Panc1 (cell line): ENCODE measurements at regions not wholly inside any gene's neighbourhood (a gene's known extent, or its start where the extent isn't known, plus 50 kb on each side); places are given as distances from the start of the nearest gene placed in this dataset.

Experiments
- ATAC-seq: fragments of 200-7000 bp; cut with Tn5 transposase; 2 replicates; pipeline ENCODE4 v1.9.1; 2020; ENCODE audit warnings: mild to moderate bottlenecking, moderate library complexity
- BruUV-seq: library from RNA; stranded (reverse); fragments of 400-500 nt; replicated peaks from 2 replicates; lab custom pipeline; 2021; lab: Mats Ljungman, UMichigan
- CTCF ChIA-PET: fragments of 300-600 bp; sonication (Branson Sonifier 250); formaldehyde crosslinking; loops from one replicate; lab custom pipeline; 2022; ENCODE audit warnings: antibody characterized with exemption; lab: Charles Lee
- POLR2A ChIA-PET: fragments of 300-600 bp; sonication (Branson Sonifier 250); formaldehyde crosslinking; loops from one replicate; lab custom pipeline; 2022; ENCODE audit warnings: antibody characterized with exemption; lab: Charles Lee
- DNase-seq: peaks from one replicate; pipeline ENCODE4 v3.0.0-alpha.2; 2010; ENCODE audit warnings: low read depth, low spot score
- H3K27ac ChIP-seq: 2 replicates; pipeline ENCODE4 v1.5.1; 2011; ENCODE audit warnings: mild to moderate bottlenecking, low read length, inconsistent platforms
- H3K27me3 ChIP-seq: fragments of 200-500 bp; sonication (Bioruptor generic); 2 replicates; pipeline ENCODE4 v1.6.0; 2014; ENCODE audit warnings: low read length, inconsistent platforms; ENCODE audit not compliant: control insufficient read depth, insufficient read depth
- H3K36me3 ChIP-seq: fragments of 200-500 bp; sonication (Bioruptor generic); 2 replicates; pipeline ENCODE4 v1.5.1; 2014; ENCODE audit warnings: inconsistent platforms, mild to moderate bottlenecking, low read length, moderate library complexity; ENCODE audit not compliant: control insufficient read depth, insufficient read depth
- H3K4me1 ChIP-seq: 2 replicates; pipeline ENCODE4 v1.5.1; 2011; ENCODE audit warnings: inconsistent platforms, mild to moderate bottlenecking, low read length, moderate library complexity; ENCODE audit not compliant: control insufficient read depth, insufficient read depth
- H3K4me3 ChIP-seq, 2 experiments: 2 replicates each; pipeline ENCODE4 v1.5.1; 2011 to 2012; ENCODE audit warnings: low read depth in 2 of 2, low read length in 2 of 2, mild to moderate bottlenecking in 2 of 2, inconsistent platforms in 1 of 2, moderate library complexity in 1 of 2
- H3K9me3 ChIP-seq: fragments of 200-500 bp; sonication (Bioruptor generic); 2 replicates; pipeline ENCODE4 v1.5.1; 2014; ENCODE audit warnings: low read depth, mild to moderate bottlenecking, inconsistent platforms, low read length, moderate library complexity; ENCODE audit not compliant: control insufficient read depth, insufficient read depth
- POLR2AphosphoS5 ChIP-seq: IDR thresholded peaks from 2 replicates; pipeline ENCODE4 v1.6.1; 2012; ENCODE audit warnings: mild to moderate bottlenecking, low read depth, low read length, moderate library complexity
- REST ChIP-seq, 2 experiments: IDR thresholded peaks; 2 replicates each; pipeline ENCODE4 v1.6.1; 2011 to 2012; ENCODE audit warnings: low read depth in 2 of 2, control low read depth in 1 of 2, low read length in 1 of 2, mild to moderate bottlenecking in 1 of 2, moderate library complexity in 1 of 2; ENCODE audit not compliant: insufficient read depth in 1 of 2
- SIN3A ChIP-seq: IDR thresholded peaks from 2 replicates; pipeline ENCODE4 v1.6.1; 2012; ENCODE audit warnings: low read depth, mild to moderate bottlenecking, low read length, moderate library complexity, borderline replicate concordance; ENCODE audit not compliant: insufficient read depth
- TCF7L2 ChIP-seq: IDR thresholded peaks from 2 replicates; pipeline ENCODE4 v1.6.1; 2011; ENCODE audit warnings: mild to moderate bottlenecking, low read depth, low read length, inconsistent platforms
- in situ Hi-C: cut with HindIII; loops from 2 replicates; pipeline ENCODE4 v1.10.0; 2016; ENCODE audit warnings: low sequenced_read_pairs, low pct_unique_long_range_greater_than_20kb
- intact Hi-C: fragments of 100-400 bp; cut with micrococcal nuclease; formaldehyde crosslinking; loops from one replicate; pipeline ENCODE4 v1.10.0; 2022; ENCODE audit not compliant: unreplicated experiment
- TF ChIP-seq, protein P1 (sequence below): fragments of 450-650 bp; IDR thresholded peaks from 2 replicates; pipeline ENCODE4 v1.5.1; 2017; ENCODE audit warnings: mild to moderate bottlenecking

DNA sequence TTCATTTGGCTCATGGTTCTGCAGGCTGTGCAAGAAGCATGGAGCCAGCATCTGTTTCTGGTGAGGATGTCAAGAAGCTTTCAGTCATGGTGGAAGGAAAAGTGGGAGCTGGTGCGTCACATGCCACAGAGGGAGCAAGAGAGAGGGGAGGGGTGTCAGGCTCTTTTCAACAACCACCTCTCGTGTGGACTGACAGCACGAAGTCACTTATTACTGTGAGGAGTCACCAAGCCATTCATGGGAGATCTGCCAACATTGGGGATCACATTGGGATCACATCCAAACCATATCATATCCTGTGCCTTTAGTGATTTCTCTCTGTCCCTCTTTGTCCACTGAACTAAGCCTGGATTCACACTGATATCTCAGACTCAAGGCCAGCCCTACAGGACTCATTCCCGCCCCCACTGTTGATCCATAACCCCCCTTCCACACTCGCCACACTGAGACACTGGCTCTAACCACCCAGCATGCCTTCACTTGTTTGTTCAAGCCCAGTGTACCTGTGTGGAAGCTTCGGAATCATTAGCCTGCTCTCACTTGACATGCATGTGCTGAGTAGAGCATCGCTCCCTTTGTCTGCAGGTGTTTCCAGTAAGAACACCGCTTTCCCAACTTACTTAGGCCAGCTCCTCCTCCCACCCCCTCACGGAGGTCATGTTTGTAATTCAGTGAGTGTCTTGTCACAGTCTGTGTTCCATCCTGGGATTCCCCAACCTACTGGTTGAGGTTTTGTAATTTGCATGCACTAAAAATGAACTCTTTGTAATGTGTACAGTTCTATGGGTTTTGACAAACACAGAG is 132.2 kb downstream of the KLF13 start:
- TF ChIP-seq POLR2AphosphoS5: no peak
- H3K36me3 ChIP-seq: no peaks in the 10 kb centered on the region
- intact Hi-C loops (no loop called here), in situ Hi-C loops (no loop called here)
- POLR2A ChIA-PET: no interaction called here
- H3K27me3 ChIP-seq: no peaks in the 10 kb centered on the region
- H3K9me3 ChIP-seq: no peaks in the 10 kb centered on the region
- no peak overlapping the region for H3K4me3 ChIP-seq
- no peak overlapping the region for H3K27ac ChIP-seq
- H3K4me1 ChIP-seq: no peaks in the 10 kb centered on the region
- ATAC-seq (no peak), DNase-seq (no peak)
- CTCF ChIA-PET: no interaction called here
- BruUV-seq: no TSS peak

DNA sequence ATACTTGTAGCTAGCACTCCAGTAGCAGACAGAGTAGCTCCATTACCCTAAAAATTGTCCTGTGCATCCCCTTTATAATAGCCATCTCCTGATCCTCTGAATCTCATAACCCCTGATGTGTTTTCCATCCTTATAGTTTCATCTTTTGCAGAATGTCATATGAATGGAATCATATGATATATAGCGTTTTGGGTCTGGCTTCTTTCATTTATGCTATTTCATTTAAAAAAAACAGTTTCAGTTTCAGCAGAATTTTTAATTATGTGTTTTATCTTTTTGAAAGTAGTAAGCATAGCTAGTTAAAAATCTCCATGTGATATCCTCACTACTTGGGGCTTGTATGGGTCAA is 132.7 kb downstream of the KLF13 start:
- TF ChIP-seq SIN3A (no peak), TCF7L2 (no peak), REST (IDR thresholded peaks at IDR 0.05; ENCODE audit: insufficient read depth in 1 of 2, low read depth in 2 of 2, low read length in 1 of 2) (no peak), POLR2AphosphoS5 (no peak)
- TF ChIP-seq, protein P1, sequence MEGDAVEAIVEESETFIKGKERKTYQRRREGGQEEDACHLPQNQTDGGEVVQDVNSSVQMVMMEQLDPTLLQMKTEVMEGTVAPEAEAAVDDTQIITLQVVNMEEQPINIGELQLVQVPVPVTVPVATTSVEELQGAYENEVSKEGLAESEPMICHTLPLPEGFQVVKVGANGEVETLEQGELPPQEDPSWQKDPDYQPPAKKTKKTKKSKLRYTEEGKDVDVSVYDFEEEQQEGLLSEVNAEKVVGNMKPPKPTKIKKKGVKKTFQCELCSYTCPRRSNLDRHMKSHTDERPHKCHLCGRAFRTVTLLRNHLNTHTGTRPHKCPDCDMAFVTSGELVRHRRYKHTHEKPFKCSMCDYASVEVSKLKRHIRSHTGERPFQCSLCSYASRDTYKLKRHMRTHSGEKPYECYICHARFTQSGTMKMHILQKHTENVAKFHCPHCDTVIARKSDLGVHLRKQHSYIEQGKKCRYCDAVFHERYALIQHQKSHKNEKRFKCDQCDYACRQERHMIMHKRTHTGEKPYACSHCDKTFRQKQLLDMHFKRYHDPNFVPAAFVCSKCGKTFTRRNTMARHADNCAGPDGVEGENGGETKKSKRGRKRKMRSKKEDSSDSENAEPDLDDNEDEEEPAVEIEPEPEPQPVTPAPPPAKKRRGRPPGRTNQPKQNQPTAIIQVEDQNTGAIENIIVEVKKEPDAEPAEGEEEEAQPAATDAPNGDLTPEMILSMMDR: no peak
- Histone ChIP-seq H3K27me3 (no peaks in the 10 kb centered on the region), H3K36me3 (no peaks in the 10 kb centered on the region), H3K4me3 (no peak overlapping the region), H3K9me3 (no peaks in the 10 kb centered on the region), H3K27ac (no peak overlapping the region), H3K4me1 (no peaks in the 10 kb centered on the region)
- POLR2A ChIA-PET: no interaction called here
- intact Hi-C loops: no loop called here
- CTCF ChIA-PET: interaction anchor here (0.7 kb wide), 1 partner anchor 196 kb away, joined by 4 read pairs; no protein-coding TSS in a partner anchor
- DNase-seq (no peak), ATAC-seq (no peak)
- in situ Hi-C loops: no loop called here
- no TSS peak for BruUV-seq

- H3K27me3 ChIP-seq: no peaks in the 10 kb centered on the region
- ATAC-seq: no peak
- in situ Hi-C loops (no loop called here), intact Hi-C loops (no loop called here)
- H3K4me3 ChIP-seq: no peak overlapping the region
- TF ChIP-seq SIN3A: no peak
- no peak for TF ChIP-seq REST (IDR thresholded peaks at IDR 0.05; ENCODE audit: insufficient read depth in 1 of 2, low read depth in 2 of 2, low read length in 1 of 2)
- no peak for TF ChIP-seq POLR2AphosphoS5
- TF ChIP-seq TCF7L2: no peak
- TF ChIP-seq, protein P1: no peak
- no peaks in the 10 kb centered on the region for H3K4me1 ChIP-seq
- ChIA-PET CTCF (no interaction called here), POLR2A (no interaction called here)
- H3K36me3 ChIP-seq: no peaks in the 10 kb centered on the region
- no peaks in the 10 kb centered on the region for H3K9me3 ChIP-seq
- no peak overlapping the region for H3K27ac ChIP-seq
- no TSS peak for BruUV-seq
- no peak for DNase-seq
Measured at GRCh38 chr15:31461375-31461774, 134.7 kb downstream of the KLF13 start.
